Epithelial cell of esophagus (primary cell): ENCODE measurements at regions not wholly inside any gene's neighbourhood (a gene's known extent, or its start where the extent isn't known, plus 50 kb on each side); places are given as distances from the start of the nearest gene placed in this dataset.

Experiments used
- DNase-seq: peaks from one replicate; pipeline ENCODE4 v3.0.0; 2010; ENCODE audit warnings: low read depth
- H3K4me3 ChIP-seq: 2 replicates; pipeline ENCODE4 v1.5.1; 2011; ENCODE audit warnings: mild to moderate bottlenecking, low read length, control low read depth
- CTCF ChIP-seq: IDR thresholded peaks from 2 replicates; pipeline ENCODE4 v1.5.1; 2011; ENCODE audit warnings: low read depth, mild to moderate bottlenecking, low read length, control low read depth, inconsistent platforms; ENCODE audit not compliant: insufficient read depth; ENCODE audit errors: missing control alignments

- no peak for TF ChIP-seq CTCF
- DNase-seq = peak; percentile 73
- H3K4me3 ChIP-seq = no peak overlapping the region
Measured at GRCh38 chr9:29556317-29556716, 1983.0 kb upstream of the C9orf72 start.

GRCh38 chr9:29556746-29557145, 1983.5 kb upstream of the C9orf72 start:
- no peak for TF ChIP-seq CTCF
- no peak for DNase-seq

DNA sequence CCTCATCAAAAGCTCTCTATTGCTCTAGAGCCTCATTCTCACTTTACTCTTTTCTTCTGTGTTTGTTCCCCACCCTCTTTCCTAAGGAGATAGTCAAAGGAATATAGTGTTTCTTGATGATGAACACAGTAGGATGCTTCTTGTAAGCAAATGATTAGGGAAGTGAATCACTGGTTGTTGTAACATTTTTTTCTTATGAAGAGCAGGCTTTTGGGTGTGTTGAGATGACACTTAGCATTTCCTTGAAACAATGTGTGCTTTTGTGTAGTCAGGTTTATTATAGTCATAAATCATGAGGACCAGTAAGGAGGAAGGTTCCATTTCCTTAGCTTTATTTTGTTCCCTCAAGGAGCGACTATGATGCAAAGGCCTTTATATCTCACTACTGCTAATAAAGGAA, 1991.3 kb upstream of the C9orf72 start:
- DNase-seq = peak; percentile 39
- TF ChIP-seq CTCF = no peak
- H3K4me3 ChIP-seq = no peak overlapping the region

More at GRCh38 chr9:29556746-29557145, 1983.5 kb upstream of the C9orf72 start:
- no peak overlapping the region for H3K4me3 ChIP-seq

DNA sequence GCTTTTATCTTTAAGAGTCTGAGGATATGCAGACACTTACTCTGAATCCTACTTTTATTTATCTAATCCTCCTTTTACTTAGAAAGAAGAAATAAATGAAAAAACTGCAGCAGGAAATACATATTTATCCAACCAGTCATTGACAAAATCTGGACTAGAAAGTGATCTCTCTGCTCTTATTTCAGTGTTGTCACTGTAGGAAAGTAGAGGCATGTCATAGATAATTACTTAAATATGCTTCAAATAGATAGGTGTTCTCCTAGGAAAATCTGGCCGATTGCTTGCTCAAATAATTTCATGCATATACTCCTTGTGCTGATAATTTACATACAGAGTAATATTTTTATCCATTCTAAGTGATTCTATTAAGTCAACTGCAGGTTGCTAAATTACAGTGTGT, 2001.9 kb upstream of the C9orf72 start:
- no peak overlapping the region for H3K4me3 ChIP-seq
- TF ChIP-seq CTCF = no peak
- no peak for DNase-seq

GRCh38 chr9:29588361-29588760, 2015.1 kb upstream of the C9orf72 start:
- DNase-seq = no peak
- H3K4me3 ChIP-seq = no peak overlapping the region
- TF ChIP-seq CTCF = no peak

DNA sequence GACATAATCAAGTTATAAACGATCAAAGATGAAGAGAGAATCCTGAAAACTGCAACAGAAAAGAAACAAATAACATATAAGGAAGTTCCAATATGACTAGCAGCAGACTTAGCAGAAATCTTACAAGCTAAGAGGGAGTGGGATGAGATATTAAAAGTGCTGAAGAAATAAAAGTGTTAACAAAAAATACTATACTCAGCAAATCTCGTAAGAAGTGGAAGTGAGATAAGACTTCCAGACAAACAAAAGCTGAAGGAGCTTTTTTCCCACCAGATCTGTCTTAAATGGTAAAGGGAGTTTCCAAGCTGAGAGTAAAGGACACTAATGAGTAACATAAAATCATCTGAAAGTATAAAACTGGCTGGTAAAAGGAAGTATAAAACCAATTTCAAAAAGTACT, 2036.0 kb upstream of the C9orf72 start:
- no peak for TF ChIP-seq CTCF
- no peak overlapping the region for H3K4me3 ChIP-seq
- no peak for DNase-seq

DNA sequence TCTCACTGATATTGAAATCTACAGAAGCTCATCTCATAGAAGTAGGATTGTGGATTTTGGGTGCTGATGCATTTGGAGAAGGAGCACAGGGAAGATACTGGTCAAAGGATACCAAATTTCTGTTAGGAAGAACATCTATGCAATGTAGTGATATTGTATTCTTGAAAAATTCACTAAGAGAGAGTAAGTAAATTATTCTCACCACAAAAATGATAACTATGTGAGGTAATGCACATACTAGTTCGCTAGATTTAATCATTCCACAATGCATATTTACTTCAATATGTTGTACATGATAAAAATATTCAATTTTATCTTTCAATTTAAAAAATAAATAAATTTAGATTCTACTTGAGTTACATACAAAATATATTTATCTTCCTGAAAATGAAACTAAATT, 2040.5 kb upstream of the C9orf72 start:
- no peak overlapping the region for H3K4me3 ChIP-seq
- TF ChIP-seq CTCF = no peak
- DNase-seq = no peak
